Loucy (cell line): ENCODE measurements at regions not wholly inside any gene's neighbourhood (a gene's known extent, or its start where the extent isn't known, plus 50 kb on each side); places are given as distances from the start of the nearest gene placed in this dataset.

Source experiments
- H2AFZ ChIP-seq: fragments of 200-600 bp; sonication (generic); 2 replicates; pipeline ENCODE4 v1.6.0; 2016; ENCODE audit warnings: antibody characterized with exemption, mild to moderate bottlenecking, low read length, moderate library complexity
- H3F3A ChIP-seq: fragments of 200-600 bp; 2 replicates; pipeline ENCODE4 v1.6.0; 2016; ENCODE audit warnings: antibody characterized with exemption, low read depth, mild to moderate bottlenecking
- H3K27me3 ChIP-seq: fragments of 200-600 bp; sonication (generic); 2 replicates; pipeline ENCODE4 v1.6.1; 2014; ENCODE audit warnings: low read length, mild to moderate bottlenecking; ENCODE audit not compliant: insufficient read depth, poor library complexity, severe bottlenecking
- H3K36me3 ChIP-seq: fragments of 200-600 bp; sonication (generic); 2 replicates; pipeline ENCODE4 v1.6.1; 2016; ENCODE audit warnings: low read length; ENCODE audit not compliant: insufficient read depth
- H3K4me1 ChIP-seq: fragments of 200-600 bp; sonication (generic); 2 replicates; pipeline ENCODE4 v1.5.1; 2014; ENCODE audit warnings: low read length, mild to moderate bottlenecking; ENCODE audit not compliant: insufficient read depth, poor library complexity, severe bottlenecking
- H3K4me2 ChIP-seq: fragments of 200-600 bp; sonication (generic); 2 replicates; pipeline ENCODE4 v1.6.0; 2014; ENCODE audit warnings: antibody characterized with exemption, low read length, low read depth, mild to moderate bottlenecking; ENCODE audit not compliant: poor library complexity, severe bottlenecking
- H3K4me3 ChIP-seq: fragments of 200-600 bp; sonication (generic); 2 replicates; pipeline ENCODE4 v1.5.1; 2014; ENCODE audit warnings: low read length, mild to moderate bottlenecking, mixed read lengths; ENCODE audit not compliant: poor library complexity, severe bottlenecking
- H3K79me2 ChIP-seq: fragments of 200-600 bp; sonication (generic); 2 replicates; pipeline ENCODE4 v1.6.1; 2014; ENCODE audit warnings: low read length; ENCODE audit not compliant: insufficient read depth
- H3K9ac ChIP-seq: fragments of 200-600 bp; sonication (generic); 2 replicates; pipeline ENCODE4 v1.6.0; 2014; ENCODE audit warnings: mild to moderate bottlenecking, low read depth, low read length, moderate library complexity; ENCODE audit not compliant: poor library complexity, severe bottlenecking
- H3K9me2 ChIP-seq: fragments of 200-600 bp; sonication (generic); replicated peaks from 2 replicates; pipeline ENCODE4 v1.6.1; 2016; ENCODE audit warnings: low read depth, low read length, mixed read lengths
- H3K9me3 ChIP-seq: fragments of 200-600 bp; sonication (generic); 2 replicates; pipeline ENCODE4 v1.6.1; 2014; ENCODE audit warnings: mild to moderate bottlenecking, antibody characterized with exemption, low read length, low read depth; ENCODE audit not compliant: insufficient read depth
- H4K20me1 ChIP-seq: fragments of 200-600 bp; sonication (generic); 2 replicates; pipeline ENCODE4 v1.6.0; 2014; ENCODE audit warnings: antibody characterized with exemption, low read length, mild to moderate bottlenecking; ENCODE audit not compliant: insufficient read depth, poor library complexity, severe bottlenecking
- EZH2phosphoT487 ChIP-seq: fragments of 200-600 bp; IDR thresholded peaks from 2 replicates; pipeline ENCODE4 v1.6.1; 2018; ENCODE audit warnings: antibody characterized with exemption, mild to moderate bottlenecking, moderate library complexity, borderline replicate concordance
- TF ChIP-seq, protein P1 (sequence below): fragments of 200-600 bp; sonication (generic); conservative IDR thresholded peaks from 2 replicates; pipeline ENCODE4 v1.5.1; 2014; ENCODE audit warnings: mild to moderate bottlenecking, antibody characterized with exemption, low read length

DNA sequence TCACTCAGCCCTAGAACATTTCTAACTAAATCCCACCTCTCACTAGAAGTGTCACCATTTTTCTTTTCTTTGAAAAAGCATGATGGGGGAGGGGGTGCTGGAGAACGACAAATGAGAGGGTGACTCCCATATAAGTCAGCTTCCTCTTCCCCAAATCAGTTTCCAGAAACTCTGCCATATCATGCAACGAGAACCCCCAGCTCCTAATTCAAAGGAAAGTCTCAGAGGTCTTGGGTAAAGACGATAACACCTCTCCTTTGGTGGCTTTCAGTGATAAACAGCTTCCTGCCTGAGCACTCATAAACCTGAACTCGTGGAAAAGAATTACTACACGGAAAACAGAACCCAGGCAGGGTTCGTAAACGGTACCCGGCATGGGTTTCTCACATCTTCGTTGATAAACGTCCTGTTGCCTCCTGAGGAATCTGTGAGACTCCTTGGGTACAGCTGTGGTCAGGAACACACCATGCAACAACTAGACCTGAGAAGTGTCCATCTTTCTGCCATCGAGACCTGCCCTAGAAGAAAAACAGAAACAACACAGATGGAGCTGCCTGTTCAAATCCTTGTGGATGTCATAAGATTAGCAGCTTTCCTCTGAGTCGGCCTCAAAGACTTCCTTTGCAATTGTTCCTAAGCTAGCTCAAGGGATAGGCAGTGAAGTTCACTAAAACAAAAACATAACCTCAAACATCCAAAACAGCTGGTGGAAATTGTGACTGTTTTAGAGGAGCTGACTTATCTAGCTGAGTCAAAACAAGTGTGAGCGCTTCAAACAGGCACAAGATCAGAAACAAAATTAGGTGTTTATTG is 185.8 kb upstream of the PRDM1 start:
- peak overlapping the region; percentile 80 for H2AFZ ChIP-seq
- no peaks in the 10 kb centered on the region for H3K79me2 ChIP-seq
- no peaks in the 10 kb centered on the region for H3K9me2 ChIP-seq
- H3K27me3 ChIP-seq = no peaks in the 10 kb centered on the region
- H3K4me3 ChIP-seq = peak overlapping the region; percentile 55
- peak overlapping the region; percentile 66 for H3K4me2 ChIP-seq
- no peaks in the 10 kb centered on the region for H3F3A ChIP-seq
- H3K36me3 ChIP-seq = no peaks in the 10 kb centered on the region
- no peaks in the 10 kb centered on the region for H3K9me3 ChIP-seq
- no peaks in the 10 kb centered on the region for H4K20me1 ChIP-seq
- H3K9ac ChIP-seq = peak overlapping the region; percentile 28
- peaks cover 11% of the 10 kb centered on the region for H3K4me1 ChIP-seq
- no peak for TF ChIP-seq EZH2phosphoT487
- TF ChIP-seq, protein P1, sequence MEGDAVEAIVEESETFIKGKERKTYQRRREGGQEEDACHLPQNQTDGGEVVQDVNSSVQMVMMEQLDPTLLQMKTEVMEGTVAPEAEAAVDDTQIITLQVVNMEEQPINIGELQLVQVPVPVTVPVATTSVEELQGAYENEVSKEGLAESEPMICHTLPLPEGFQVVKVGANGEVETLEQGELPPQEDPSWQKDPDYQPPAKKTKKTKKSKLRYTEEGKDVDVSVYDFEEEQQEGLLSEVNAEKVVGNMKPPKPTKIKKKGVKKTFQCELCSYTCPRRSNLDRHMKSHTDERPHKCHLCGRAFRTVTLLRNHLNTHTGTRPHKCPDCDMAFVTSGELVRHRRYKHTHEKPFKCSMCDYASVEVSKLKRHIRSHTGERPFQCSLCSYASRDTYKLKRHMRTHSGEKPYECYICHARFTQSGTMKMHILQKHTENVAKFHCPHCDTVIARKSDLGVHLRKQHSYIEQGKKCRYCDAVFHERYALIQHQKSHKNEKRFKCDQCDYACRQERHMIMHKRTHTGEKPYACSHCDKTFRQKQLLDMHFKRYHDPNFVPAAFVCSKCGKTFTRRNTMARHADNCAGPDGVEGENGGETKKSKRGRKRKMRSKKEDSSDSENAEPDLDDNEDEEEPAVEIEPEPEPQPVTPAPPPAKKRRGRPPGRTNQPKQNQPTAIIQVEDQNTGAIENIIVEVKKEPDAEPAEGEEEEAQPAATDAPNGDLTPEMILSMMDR = no peak

DNA sequence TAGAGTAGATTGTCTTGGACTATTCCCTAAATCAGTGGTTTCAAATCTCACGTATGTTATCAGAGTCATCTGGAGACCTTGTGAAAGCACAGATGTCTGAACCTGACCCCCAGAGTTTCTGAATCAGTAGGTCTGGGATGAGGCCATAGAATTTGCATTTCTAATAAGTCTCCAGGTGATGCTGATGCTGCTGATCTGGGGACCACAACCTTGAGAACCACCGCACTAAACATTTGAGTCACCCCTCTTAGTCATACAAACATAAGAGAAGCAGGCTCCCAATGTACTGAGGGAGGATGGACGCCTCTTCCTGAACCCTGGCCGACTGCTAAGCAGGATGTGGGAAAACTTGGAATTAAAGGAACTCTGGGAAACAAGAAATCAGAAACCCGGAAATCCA is 187.8 kb upstream of the PRDM1 start:
- no peaks in the 10 kb centered on the region for H4K20me1 ChIP-seq
- H3K4me2 ChIP-seq = no peak overlapping the region
- H2AFZ ChIP-seq = no peak overlapping the region
- no peak overlapping the region for H3K9ac ChIP-seq
- H3K9me3 ChIP-seq = no peaks in the 10 kb centered on the region
- H3K36me3 ChIP-seq = no peaks in the 10 kb centered on the region
- H3K79me2 ChIP-seq = no peaks in the 10 kb centered on the region
- no peak for TF ChIP-seq EZH2phosphoT487
- TF ChIP-seq, protein P1 = no peak
- H3K4me3 ChIP-seq = no peak overlapping the region
- no peaks in the 10 kb centered on the region for H3K27me3 ChIP-seq
- no peaks in the 10 kb centered on the region for H3K9me2 ChIP-seq
- no peaks in the 10 kb centered on the region for H3F3A ChIP-seq
- H3K4me1 ChIP-seq = peaks cover 11% of the 10 kb centered on the region

DNA sequence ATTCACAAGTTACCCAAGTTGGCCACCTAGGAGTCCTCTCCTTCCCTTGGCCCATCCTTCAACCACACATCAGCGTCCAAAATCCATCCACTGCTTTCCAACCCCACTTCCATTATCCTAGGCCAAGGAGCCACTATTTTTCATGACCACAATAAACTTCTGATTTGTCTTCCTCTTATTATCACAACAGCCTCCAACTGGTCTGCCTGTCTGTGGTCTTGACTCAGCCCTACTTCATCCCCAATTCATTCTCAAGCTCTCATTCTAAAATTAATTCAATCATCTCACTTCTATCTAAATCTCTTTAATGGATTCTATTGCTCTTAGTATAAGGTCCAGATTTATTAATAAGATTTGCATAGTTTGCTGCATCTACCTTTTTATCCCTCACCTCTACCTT is 189.0 kb upstream of the PRDM1 start:
- Histone ChIP-seq H3K9ac (no peak overlapping the region), H3F3A (no peaks in the 10 kb centered on the region), H4K20me1 (no peaks in the 10 kb centered on the region), H3K79me2 (no peaks in the 10 kb centered on the region), H3K9me3 (no peaks in the 10 kb centered on the region), H3K4me1 (peaks cover 11% of the 10 kb centered on the region), H3K4me2 (no peak overlapping the region), H3K27me3 (no peaks in the 10 kb centered on the region), H3K36me3 (no peaks in the 10 kb centered on the region), H3K4me3 (no peak overlapping the region), H3K9me2 (no peaks in the 10 kb centered on the region), H2AFZ (no peak overlapping the region)
- no peak for TF ChIP-seq EZH2phosphoT487
- TF ChIP-seq, protein P1 = no peak
